ENCODE measurements at regions not wholly inside any gene's neighbourhood (a gene's known extent, or its start where the extent isn't known, plus 50 kb on each side); places are given as distances from the start of the nearest gene placed in this dataset.

GRCh38 chr12:34526946-34527345 is 504.6 kb downstream of the ALG10 start:
- Histone ChIP-seq H3K4me3 (ENCODE audit: low read length) (no peak overlapping the region), H3K27me3 (ENCODE audit: insufficient read depth, low read length, poor library complexity) (no peaks in the 10 kb centered on the region), H3K18ac (ENCODE audit: low read length) (no peak overlapping the region), H3K9ac (ENCODE audit: low read length) (no peak overlapping the region), H2BK15ac (replicated peaks; ENCODE audit: low read depth) (no peak overlapping the region), H2BK120ac (ENCODE audit: low read depth, low read length) (no peak overlapping the region), H3K4ac (ENCODE audit: low read depth, low read length) (no peak overlapping the region), H3K79me2 (ENCODE audit: control insufficient read depth, insufficient read depth, low read length) (no peaks in the 10 kb centered on the region), H2AK5ac (ENCODE audit: low read length) (no peak overlapping the region), H3K27ac (ENCODE audit: low read depth, low read length) (no peak overlapping the region), H3K4me2 (ENCODE audit: low read length) (no peak overlapping the region), H3K4me1 (ENCODE audit: control insufficient read depth, low read depth, low read length) (no peaks in the 10 kb centered on the region), H3K56ac (ENCODE audit: low read length) (no peak overlapping the region), H3K36me3 (ENCODE audit: control insufficient read depth, insufficient read depth, low read length) (no peaks in the 10 kb centered on the region), H2BK5ac (ENCODE audit: low read length) (no peak overlapping the region), H3K23ac (ENCODE audit: low read length) (no peak overlapping the region), H4K8ac (ENCODE audit: low read depth, low read length) (no peak overlapping the region), H4K5ac (ENCODE audit: low read length) (no peak overlapping the region), H3K79me1 (ENCODE audit: low read length) (no peaks in the 10 kb centered on the region)
- DNase-seq: no peak
- no CpG with 5 or more reads among the region's 4 CpGs for WGBS (ENCODE audit: extremely low coverage, insufficient coverage, low lambda C conversion rate)

- no peak overlapping the region for H2BK5ac ChIP-seq (ENCODE audit: low read length)
- WGBS (ENCODE audit: extremely low coverage, insufficient coverage, low lambda C conversion rate): no CpG with 5 or more reads among the region's 4 CpGs
- H3K27me3 ChIP-seq (ENCODE audit: insufficient read depth, low read length, poor library complexity): no peaks in the 10 kb centered on the region
- H3K4ac ChIP-seq (ENCODE audit: low read depth, low read length): no peak overlapping the region
- H3K79me1 ChIP-seq (ENCODE audit: low read length): no peaks in the 10 kb centered on the region
- no peaks in the 10 kb centered on the region for H3K36me3 ChIP-seq (ENCODE audit: control insufficient read depth, insufficient read depth, low read length)
- H3K4me3 ChIP-seq (ENCODE audit: low read length): no peak overlapping the region
- H3K4me1 ChIP-seq (ENCODE audit: control insufficient read depth, low read depth, low read length): no peaks in the 10 kb centered on the region
- H3K56ac ChIP-seq (ENCODE audit: low read length): no peak overlapping the region
- H4K8ac ChIP-seq (ENCODE audit: low read depth, low read length): no peak overlapping the region
- no peak overlapping the region for H3K27ac ChIP-seq (ENCODE audit: low read depth, low read length)
- DNase-seq: no peak
- H2AK5ac ChIP-seq (ENCODE audit: low read length): no peak overlapping the region
- no peak overlapping the region for H3K9ac ChIP-seq (ENCODE audit: low read length)
- no peak overlapping the region for H2BK15ac ChIP-seq (replicated peaks; ENCODE audit: low read depth)
- H3K4me2 ChIP-seq (ENCODE audit: low read length): no peak overlapping the region
- H4K5ac ChIP-seq (ENCODE audit: low read length): no peak overlapping the region
- H3K79me2 ChIP-seq (ENCODE audit: control insufficient read depth, insufficient read depth, low read length): no peaks in the 10 kb centered on the region
- H2BK120ac ChIP-seq (ENCODE audit: low read depth, low read length): no peak overlapping the region
- H3K23ac ChIP-seq (ENCODE audit: low read length): no peak overlapping the region
- no peak overlapping the region for H3K18ac ChIP-seq (ENCODE audit: low read length)
Observed at GRCh38 chr12:34547276-34547675, 525.0 kb downstream of the ALG10 start.

GRCh38 chr12:34591966-34592365 is 569.7 kb downstream of the ALG10 start:
- no CpG with 5 or more reads among the region's 4 CpGs for WGBS (ENCODE audit: extremely low coverage, insufficient coverage, low lambda C conversion rate)
- no peaks in the 10 kb centered on the region for H3K27me3 ChIP-seq (ENCODE audit: insufficient read depth, low read length, poor library complexity)

GRCh38 chr12:34595749-34596733 is 573.7 kb downstream of the ALG10 start:
- H4K8ac ChIP-seq (ENCODE audit: low read depth, low read length): no peak overlapping the region
- no peak overlapping the region for H2BK15ac ChIP-seq (replicated peaks; ENCODE audit: low read depth)
- H3K36me3 ChIP-seq (ENCODE audit: control insufficient read depth, insufficient read depth, low read length): no peaks in the 10 kb centered on the region
- H3K27me3 ChIP-seq (ENCODE audit: insufficient read depth, low read length, poor library complexity): no peaks in the 10 kb centered on the region
- no peaks in the 10 kb centered on the region for H3K79me2 ChIP-seq (ENCODE audit: control insufficient read depth, insufficient read depth, low read length)
- no peak overlapping the region for H4K5ac ChIP-seq (ENCODE audit: low read length)
- H2AK5ac ChIP-seq (ENCODE audit: low read length): no peak overlapping the region
- H3K79me1 ChIP-seq (ENCODE audit: low read length): no peaks in the 10 kb centered on the region
- no peak overlapping the region for H3K18ac ChIP-seq (ENCODE audit: low read length)
- DNase-seq: no peak
- no CpG with 5 or more reads among the region's 19 CpGs for WGBS (ENCODE audit: extremely low coverage, insufficient coverage, low lambda C conversion rate)
- no peak overlapping the region for H3K9ac ChIP-seq (ENCODE audit: low read length)
- no peak overlapping the region for H3K56ac ChIP-seq (ENCODE audit: low read length)
- no peak overlapping the region for H2BK120ac ChIP-seq (ENCODE audit: low read depth, low read length)
- no peak overlapping the region for H3K27ac ChIP-seq (ENCODE audit: low read depth, low read length)
- no peak overlapping the region for H3K4ac ChIP-seq (ENCODE audit: low read depth, low read length)
- H3K4me1 ChIP-seq (ENCODE audit: control insufficient read depth, low read depth, low read length): no peaks in the 10 kb centered on the region
- no peak overlapping the region for H3K23ac ChIP-seq (ENCODE audit: low read length)
- H2BK5ac ChIP-seq (ENCODE audit: low read length): no peak overlapping the region
- H3K4me2 ChIP-seq (ENCODE audit: low read length): no peak overlapping the region
- H3K4me3 ChIP-seq (ENCODE audit: low read length): no peak overlapping the region

More at GRCh38 chr12:34591966-34592365, 569.7 kb downstream of the ALG10 start:
- no peak overlapping the region for H2BK15ac ChIP-seq (replicated peaks; ENCODE audit: low read depth)
- no peak overlapping the region for H3K4me2 ChIP-seq (ENCODE audit: low read length)
- no peak overlapping the region for H3K27ac ChIP-seq (ENCODE audit: low read depth, low read length)
- H3K9ac ChIP-seq (ENCODE audit: low read length): no peak overlapping the region
- no peak overlapping the region for H3K4ac ChIP-seq (ENCODE audit: low read depth, low read length)
- no peak overlapping the region for H2BK5ac ChIP-seq (ENCODE audit: low read length)
- no peaks in the 10 kb centered on the region for H3K79me2 ChIP-seq (ENCODE audit: control insufficient read depth, insufficient read depth, low read length)
- no peak overlapping the region for H3K56ac ChIP-seq (ENCODE audit: low read length)
- H4K5ac ChIP-seq (ENCODE audit: low read length): no peak overlapping the region
- no peak overlapping the region for H3K23ac ChIP-seq (ENCODE audit: low read length)
- no peak overlapping the region for H4K8ac ChIP-seq (ENCODE audit: low read depth, low read length)
- H3K79me1 ChIP-seq (ENCODE audit: low read length): no peaks in the 10 kb centered on the region
- no peaks in the 10 kb centered on the region for H3K36me3 ChIP-seq (ENCODE audit: control insufficient read depth, insufficient read depth, low read length)
- no peak overlapping the region for H3K4me3 ChIP-seq (ENCODE audit: low read length)
- no peak overlapping the region for H2AK5ac ChIP-seq (ENCODE audit: low read length)
- DNase-seq: no peak
- H3K4me1 ChIP-seq (ENCODE audit: control insufficient read depth, low read depth, low read length): no peaks in the 10 kb centered on the region
- no peak overlapping the region for H2BK120ac ChIP-seq (ENCODE audit: low read depth, low read length)
- H3K18ac ChIP-seq (ENCODE audit: low read length): no peak overlapping the region

GRCh38 chr12:34597548-34598351 is 575.5 kb downstream of the ALG10 start:
- H2BK5ac ChIP-seq (ENCODE audit: low read length): no peak overlapping the region
- H3K4me2 ChIP-seq (ENCODE audit: low read length): no peak overlapping the region
- H3K18ac ChIP-seq (ENCODE audit: low read length): no peak overlapping the region
- H3K4me1 ChIP-seq (ENCODE audit: control insufficient read depth, low read depth, low read length): no peaks in the 10 kb centered on the region
- no peaks in the 10 kb centered on the region for H3K27me3 ChIP-seq (ENCODE audit: insufficient read depth, low read length, poor library complexity)
- H2BK120ac ChIP-seq (ENCODE audit: low read depth, low read length): no peak overlapping the region
- no peak overlapping the region for H3K9ac ChIP-seq (ENCODE audit: low read length)
- H3K4ac ChIP-seq (ENCODE audit: low read depth, low read length): no peak overlapping the region
- no peak overlapping the region for H4K5ac ChIP-seq (ENCODE audit: low read length)
- H3K4me3 ChIP-seq (ENCODE audit: low read length): no peak overlapping the region
- H3K27ac ChIP-seq (ENCODE audit: low read depth, low read length): no peak overlapping the region
- no peak overlapping the region for H3K23ac ChIP-seq (ENCODE audit: low read length)
- H2AK5ac ChIP-seq (ENCODE audit: low read length): no peak overlapping the region
- no peak overlapping the region for H3K56ac ChIP-seq (ENCODE audit: low read length)
- no peaks in the 10 kb centered on the region for H3K79me1 ChIP-seq (ENCODE audit: low read length)
- no peak overlapping the region for H2BK15ac ChIP-seq (replicated peaks; ENCODE audit: low read depth)
- H4K8ac ChIP-seq (ENCODE audit: low read depth, low read length): no peak overlapping the region
- DNase-seq: no peak
- WGBS (ENCODE audit: extremely low coverage, insufficient coverage, low lambda C conversion rate): no CpG with 5 or more reads among the region's 21 CpGs
- no peaks in the 10 kb centered on the region for H3K36me3 ChIP-seq (ENCODE audit: control insufficient read depth, insufficient read depth, low read length)
- H3K79me2 ChIP-seq (ENCODE audit: control insufficient read depth, insufficient read depth, low read length): no peaks in the 10 kb centered on the region

Data from mesendoderm (in vitro differentiated cells).